ENCODE measurements at regions not wholly inside any gene's neighbourhood (a gene's known extent, or its start where the extent isn't known, plus 50 kb on each side); places are given as distances from the start of the nearest gene placed in this dataset.

GRCh38 chr12:114302606-114303315, 103.2 kb downstream of the TBX5 start:
- no peak for DNase-seq

GRCh38 chr12:114302117-114302516, 103.8 kb downstream of the TBX5 start:
- DNase-seq, result no peak

GRCh38 chr12:114294303-114294685, 111.7 kb downstream of the TBX5 start:
- no peak for DNase-seq

- DNase-seq, result no peak
Measured at GRCh38 chr12:114293571-114294302, 112.2 kb downstream of the TBX5 start.

GRCh38 chr12:114293073-114293472, 112.9 kb downstream of the TBX5 start:
- DNase-seq, result no peak

- no peak for DNase-seq
Measured at GRCh38 chr12:114291389-114292060, 114.4 kb downstream of the TBX5 start.

- DNase-seq, result no peak
Measured at GRCh38 chr12:114287821-114288525, 118.0 kb downstream of the TBX5 start.

- DNase-seq, result no peak
Measured at GRCh38 chr12:114286145-114286544, 119.8 kb downstream of the TBX5 start.

GRCh38 chr12:114285554-114285953, 120.4 kb downstream of the TBX5 start:
- no peak for DNase-seq

GRCh38 chr12:114284041-114284440, 121.9 kb downstream of the TBX5 start:
- no peak for DNase-seq

GRCh38 chr12:114275932-114276785, 129.8 kb downstream of the TBX5 start:
- no peak for DNase-seq

- no peak for DNase-seq
Measured at GRCh38 chr12:114275086-114275485, 130.9 kb downstream of the TBX5 start.

GRCh38 chr12:114274131-114274530, 131.8 kb downstream of the TBX5 start:
- peak; percentile 78 for DNase-seq

- no peak for DNase-seq
Measured at GRCh38 chr12:114272605-114273004, 133.3 kb downstream of the TBX5 start.

- no peak for DNase-seq
Measured at GRCh38 chr12:114272071-114272470, 133.9 kb downstream of the TBX5 start.

GRCh38 chr12:114269153-114269552, 136.8 kb downstream of the TBX5 start:
- DNase-seq, result no peak

GRCh38 chr12:114266536-114266935, 139.4 kb downstream of the TBX5 start:
- DNase-seq, result no peak

GRCh38 chr12:114265036-114265435, 140.9 kb downstream of the TBX5 start:
- no peak for DNase-seq

GRCh38 chr12:114263056-114263805, 142.7 kb downstream of the TBX5 start:
- no peak for DNase-seq

GRCh38 chr12:114257687-114258086, 148.3 kb downstream of the TBX5 start:
- DNase-seq, result no peak

GRCh38 chr12:114254998-114255397, 150.9 kb downstream of the TBX5 start:
- DNase-seq, result no peak

Measured in NCI-H2029 (cell line).